GM23338 (cell line): ENCODE measurements at regions not wholly inside any gene's neighbourhood (a gene's known extent, or its start where the extent isn't known, plus 50 kb on each side); places are given as distances from the start of the nearest gene placed in this dataset.

Experiments used
- ATAC-seq: fragments of 200-7000 bp; cut with Tn5 transposase; 3 replicates; pipeline ENCODE4 v1.9.1; 2020
- DNase-seq: peaks from one replicate; pipeline ENCODE4 v3.0.0-alpha.2; 2015; ENCODE audit warnings: low spot score
- H2AFZ ChIP-seq: fragments of 200-600 bp; sonication (generic); 2 replicates; pipeline ENCODE4 v1.8.0; 2016; ENCODE audit warnings: antibody characterized with exemption, mild to moderate bottlenecking, moderate library complexity
- H3F3A ChIP-seq: fragments of 200-600 bp; sonication (generic); replicated peaks from 2 replicates; pipeline ENCODE4 v1.8.0; 2017; ENCODE audit warnings: antibody characterized with exemption, mixed run types, low read depth
- H3K27ac ChIP-seq: fragments of 200-600 bp; sonication (generic); 2 replicates; pipeline ENCODE4 v1.6.1; 2016; ENCODE audit warnings: low read depth
- H3K27me3 ChIP-seq: fragments of 200-600 bp; sonication (generic); 2 replicates; pipeline ENCODE4 v1.8.0; 2016; ENCODE audit warnings: mild to moderate bottlenecking, mixed run types, moderate library complexity; ENCODE audit not compliant: insufficient read depth
- H3K36me3 ChIP-seq: fragments of 200-600 bp; sonication (generic); 2 replicates; pipeline ENCODE4 v1.8.0; 2016; ENCODE audit warnings: mild to moderate bottlenecking; ENCODE audit not compliant: insufficient read depth
- H3K4me1 ChIP-seq: fragments of 200-600 bp; sonication (generic); 2 replicates; pipeline ENCODE4 v1.8.0; 2016; ENCODE audit warnings: mild to moderate bottlenecking, moderate library complexity; ENCODE audit not compliant: insufficient read depth
- H3K4me2 ChIP-seq: fragments of 200-600 bp; sonication (generic); 2 replicates; pipeline ENCODE4 v1.7.1; 2017; ENCODE audit warnings: mixed run types
- H3K4me3 ChIP-seq: fragments of 200-600 bp; sonication (generic); 2 replicates; pipeline ENCODE4 v1.6.1; 2016; ENCODE audit warnings: mixed run types
- H3K79me2 ChIP-seq: fragments of 200-600 bp; sonication (generic); replicated peaks from 2 replicates; pipeline ENCODE4 v1.8.0; 2017; ENCODE audit warnings: mild to moderate bottlenecking; ENCODE audit not compliant: insufficient read depth
- H3K9me2 ChIP-seq: fragments of 200-600 bp; sonication (generic); 2 replicates; pipeline ENCODE4 v1.8.0; 2017; ENCODE audit not compliant: insufficient read depth
- H4K20me1 ChIP-seq: fragments of 200-600 bp; sonication (generic); replicated peaks from 2 replicates; pipeline ENCODE4 v1.8.0; 2017; ENCODE audit warnings: mild to moderate bottlenecking; ENCODE audit not compliant: insufficient read depth
- H3K27ac Mint-ChIP-seq: 2 replicates; pipeline ENCODE4 v1.8.0; 2020; ENCODE audit warnings: inconsistent platforms, mild to moderate bottlenecking, moderate library complexity, mixed read lengths
- H3K27me3 Mint-ChIP-seq: 3 replicates; pipeline ENCODE4 v1.8.0; 2022; ENCODE audit warnings: low read depth, mild to moderate bottlenecking, moderate library complexity, mixed read lengths, inconsistent platforms; ENCODE audit not compliant: insufficient read depth, poor library complexity
- H3K36me3 Mint-ChIP-seq: 3 replicates; pipeline ENCODE4 v1.8.0; 2021; ENCODE audit warnings: low read depth, mild to moderate bottlenecking, inconsistent platforms, moderate library complexity, mixed read lengths
- H3K4me1 Mint-ChIP-seq: 3 replicates; pipeline ENCODE4 v1.8.0; 2020; ENCODE audit warnings: mild to moderate bottlenecking, inconsistent platforms, mixed read lengths
- H3K4me3 Mint-ChIP-seq: 3 replicates; pipeline ENCODE4 v1.8.0; 2021; ENCODE audit warnings: moderate library complexity, mild to moderate bottlenecking, inconsistent platforms, mixed read lengths
- H3K9me3 Mint-ChIP-seq: 3 replicates; pipeline ENCODE4 v1.8.0; 2020; ENCODE audit warnings: moderate library complexity, mild to moderate bottlenecking, inconsistent platforms, mixed read lengths
- CTCF ChIP-seq, 2 experiments: fragments of 200-600 bp in 1 of 2; sonication (generic) in 1 of 2; conservative IDR thresholded peaks; 2 replicates each; pipeline versions ENCODE4 v1.5.1 to v1.6.1; 2016 to 2017; ENCODE audit warnings: antibody characterized with exemption in 2 of 2, low read depth in 2 of 2, mild to moderate bottlenecking in 2 of 2, moderate library complexity in 1 of 2
- EZH2 ChIP-seq: fragments of 200-600 bp; sonication (generic); IDR thresholded peaks from one replicate; pipeline ENCODE4 v1.8.0; 2017; ENCODE audit warnings: antibody characterized with exemption, mild to moderate bottlenecking, low read depth; ENCODE audit not compliant: unreplicated experiment
- EZH2phosphoT487 ChIP-seq: fragments of 200-600 bp; sonication (generic); IDR thresholded peaks from one replicate; pipeline ENCODE4 v1.8.1; 2018; ENCODE audit warnings: antibody characterized with exemption; ENCODE audit not compliant: unreplicated experiment
- JUNB ChIP-seq: IDR thresholded peaks from one replicate; pipeline ENCODE4 v1.6.1; 2016; ENCODE audit warnings: antibody characterized with exemption; ENCODE audit not compliant: unreplicated experiment
- REST ChIP-seq: IDR thresholded peaks from one replicate; pipeline ENCODE4 v1.6.1; 2018; ENCODE audit warnings: antibody characterized with exemption; ENCODE audit not compliant: unreplicated experiment
- STAT1 ChIP-seq: IDR thresholded peaks from one replicate; pipeline ENCODE4 v1.6.1; 2016; ENCODE audit warnings: antibody characterized with exemption; ENCODE audit not compliant: unreplicated experiment
- ZNF331 ChIP-seq: fragments of 250-450 bp; sonication (Bioruptor Pico); IDR thresholded peaks from 2 replicates; pipeline ENCODE4 v1.5.0; 2020; ENCODE audit warnings: low read depth, mild to moderate bottlenecking, moderate library complexity
- ZNF462 ChIP-seq: fragments of 250-450 bp; sonication (Bioruptor Pico); IDR thresholded peaks from 2 replicates; pipeline ENCODE4 v1.5.0; 2020; ENCODE audit warnings: mild to moderate bottlenecking, moderate library complexity

- peaks cover 6% of the 10 kb centered on the region for H3K9me3 Mint-ChIP-seq
- H3K27me3 Mint-ChIP-seq, result peaks cover 6% of the 10 kb centered on the region
- no peak for ATAC-seq
- Histone ChIP-seq H3K36me3 (no peaks in the 10 kb centered on the region), H3K27me3 (no peaks in the 10 kb centered on the region), H4K20me1 (no peaks in the 10 kb centered on the region), H3K9me2 (peaks cover 13% of the 10 kb centered on the region), H3K79me2 (no peaks in the 10 kb centered on the region), H3K4me2 (no peak overlapping the region), H3K27ac (no peak overlapping the region), H2AFZ (no peak overlapping the region; the same call in 1 of the 2 replicates), H3F3A (no peaks in the 10 kb centered on the region), H3K4me3 (no peak overlapping the region), H3K4me1 (no peaks in the 10 kb centered on the region)
- H3K27ac Mint-ChIP-seq, result no peak overlapping the region
- no peak overlapping the region for H3K4me3 Mint-ChIP-seq
- no peaks in the 10 kb centered on the region for H3K36me3 Mint-ChIP-seq
- H3K4me1 Mint-ChIP-seq, result peaks cover 20% of the 10 kb centered on the region
- peak; percentile 3 for DNase-seq
- TF ChIP-seq ZNF462 (CRISPR knock-in tag) (no peak), CTCF (conservative IDR thresholded peaks at IDR 0.05; ENCODE audit: low read depth in 2 of 2) (no peak), EZH2 (no peak), ZNF331 (CRISPR knock-in tag) (no peak)
Observed at GRCh38 chr14:97946641-97947040, 1149.5 kb downstream of the VRK1 start.

GRCh38 chr14:97948841-97949240, 1151.7 kb downstream of the VRK1 start:
- no peak overlapping the region for H3K27ac Mint-ChIP-seq
- DNase-seq, result no peak
- H3K79me2 ChIP-seq, result no peaks in the 10 kb centered on the region
- H3K9me2 ChIP-seq, result peaks cover 13% of the 10 kb centered on the region
- H3K4me3 ChIP-seq, result no peak overlapping the region
- no peak for ATAC-seq
- peak overlapping the region; percentile 56 for H2AFZ ChIP-seq
- no peak overlapping the region for H3K27ac ChIP-seq
- no peak overlapping the region for H3K4me3 Mint-ChIP-seq
- H3F3A ChIP-seq, result no peaks in the 10 kb centered on the region
- H3K27me3 Mint-ChIP-seq, result peaks cover 6% of the 10 kb centered on the region
- H4K20me1 ChIP-seq, result no peaks in the 10 kb centered on the region
- no peaks in the 10 kb centered on the region for H3K4me1 ChIP-seq
- H3K4me1 Mint-ChIP-seq, result peaks cover 20% of the 10 kb centered on the region
- no peaks in the 10 kb centered on the region for H3K27me3 ChIP-seq
- no peaks in the 10 kb centered on the region for H3K36me3 ChIP-seq
- peaks cover 2% of the 10 kb centered on the region; the same call in 1 of the 3 replicates for H3K9me3 Mint-ChIP-seq
- no peak overlapping the region for H3K4me2 ChIP-seq
- no peaks in the 10 kb centered on the region for H3K36me3 Mint-ChIP-seq
- TF ChIP-seq JUNB (no peak), REST (no peak), EZH2phosphoT487 (no peak), CTCF (conservative IDR thresholded peaks at IDR 0.05; ENCODE audit: low read depth in 2 of 2) (no peak), STAT1 (no peak)
